K562 (cell line): ENCODE measurements at regions not wholly inside any gene's neighbourhood (a gene's known extent, or its start where the extent isn't known, plus 50 kb on each side); places are given as distances from the start of the nearest gene placed in this dataset.

Source experiments
- TF ChIP-seq, protein P1 (sequence below): fragments of 200-600 bp; sonication (generic); IDR thresholded peaks from one replicate; pipeline ENCODE4 v1.6.1; 2012; ENCODE audit warnings: mild to moderate bottlenecking, low read depth, low read length, inconsistent platforms

DNA sequence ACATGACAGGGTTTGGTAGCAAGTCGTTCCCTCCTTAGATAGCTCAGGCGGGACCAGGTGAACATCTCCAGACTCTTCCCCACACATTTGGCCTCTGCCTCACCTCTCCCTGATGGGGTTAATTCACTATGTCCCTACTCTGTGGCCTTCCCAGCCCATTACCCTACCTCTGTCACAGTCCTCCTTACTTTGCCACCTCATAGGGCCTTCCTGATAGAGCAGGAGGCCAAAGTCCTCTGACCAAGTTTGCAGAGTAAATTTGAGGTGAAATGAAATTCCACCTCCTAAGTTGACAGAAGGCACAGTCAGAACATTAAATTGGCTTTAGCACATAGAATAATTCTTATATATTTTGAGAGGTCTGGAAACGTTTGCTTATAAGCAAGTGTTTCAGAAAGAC, 53.1 kb upstream of the ARMC2 start (continued):
- TF ChIP-seq, protein P1, sequence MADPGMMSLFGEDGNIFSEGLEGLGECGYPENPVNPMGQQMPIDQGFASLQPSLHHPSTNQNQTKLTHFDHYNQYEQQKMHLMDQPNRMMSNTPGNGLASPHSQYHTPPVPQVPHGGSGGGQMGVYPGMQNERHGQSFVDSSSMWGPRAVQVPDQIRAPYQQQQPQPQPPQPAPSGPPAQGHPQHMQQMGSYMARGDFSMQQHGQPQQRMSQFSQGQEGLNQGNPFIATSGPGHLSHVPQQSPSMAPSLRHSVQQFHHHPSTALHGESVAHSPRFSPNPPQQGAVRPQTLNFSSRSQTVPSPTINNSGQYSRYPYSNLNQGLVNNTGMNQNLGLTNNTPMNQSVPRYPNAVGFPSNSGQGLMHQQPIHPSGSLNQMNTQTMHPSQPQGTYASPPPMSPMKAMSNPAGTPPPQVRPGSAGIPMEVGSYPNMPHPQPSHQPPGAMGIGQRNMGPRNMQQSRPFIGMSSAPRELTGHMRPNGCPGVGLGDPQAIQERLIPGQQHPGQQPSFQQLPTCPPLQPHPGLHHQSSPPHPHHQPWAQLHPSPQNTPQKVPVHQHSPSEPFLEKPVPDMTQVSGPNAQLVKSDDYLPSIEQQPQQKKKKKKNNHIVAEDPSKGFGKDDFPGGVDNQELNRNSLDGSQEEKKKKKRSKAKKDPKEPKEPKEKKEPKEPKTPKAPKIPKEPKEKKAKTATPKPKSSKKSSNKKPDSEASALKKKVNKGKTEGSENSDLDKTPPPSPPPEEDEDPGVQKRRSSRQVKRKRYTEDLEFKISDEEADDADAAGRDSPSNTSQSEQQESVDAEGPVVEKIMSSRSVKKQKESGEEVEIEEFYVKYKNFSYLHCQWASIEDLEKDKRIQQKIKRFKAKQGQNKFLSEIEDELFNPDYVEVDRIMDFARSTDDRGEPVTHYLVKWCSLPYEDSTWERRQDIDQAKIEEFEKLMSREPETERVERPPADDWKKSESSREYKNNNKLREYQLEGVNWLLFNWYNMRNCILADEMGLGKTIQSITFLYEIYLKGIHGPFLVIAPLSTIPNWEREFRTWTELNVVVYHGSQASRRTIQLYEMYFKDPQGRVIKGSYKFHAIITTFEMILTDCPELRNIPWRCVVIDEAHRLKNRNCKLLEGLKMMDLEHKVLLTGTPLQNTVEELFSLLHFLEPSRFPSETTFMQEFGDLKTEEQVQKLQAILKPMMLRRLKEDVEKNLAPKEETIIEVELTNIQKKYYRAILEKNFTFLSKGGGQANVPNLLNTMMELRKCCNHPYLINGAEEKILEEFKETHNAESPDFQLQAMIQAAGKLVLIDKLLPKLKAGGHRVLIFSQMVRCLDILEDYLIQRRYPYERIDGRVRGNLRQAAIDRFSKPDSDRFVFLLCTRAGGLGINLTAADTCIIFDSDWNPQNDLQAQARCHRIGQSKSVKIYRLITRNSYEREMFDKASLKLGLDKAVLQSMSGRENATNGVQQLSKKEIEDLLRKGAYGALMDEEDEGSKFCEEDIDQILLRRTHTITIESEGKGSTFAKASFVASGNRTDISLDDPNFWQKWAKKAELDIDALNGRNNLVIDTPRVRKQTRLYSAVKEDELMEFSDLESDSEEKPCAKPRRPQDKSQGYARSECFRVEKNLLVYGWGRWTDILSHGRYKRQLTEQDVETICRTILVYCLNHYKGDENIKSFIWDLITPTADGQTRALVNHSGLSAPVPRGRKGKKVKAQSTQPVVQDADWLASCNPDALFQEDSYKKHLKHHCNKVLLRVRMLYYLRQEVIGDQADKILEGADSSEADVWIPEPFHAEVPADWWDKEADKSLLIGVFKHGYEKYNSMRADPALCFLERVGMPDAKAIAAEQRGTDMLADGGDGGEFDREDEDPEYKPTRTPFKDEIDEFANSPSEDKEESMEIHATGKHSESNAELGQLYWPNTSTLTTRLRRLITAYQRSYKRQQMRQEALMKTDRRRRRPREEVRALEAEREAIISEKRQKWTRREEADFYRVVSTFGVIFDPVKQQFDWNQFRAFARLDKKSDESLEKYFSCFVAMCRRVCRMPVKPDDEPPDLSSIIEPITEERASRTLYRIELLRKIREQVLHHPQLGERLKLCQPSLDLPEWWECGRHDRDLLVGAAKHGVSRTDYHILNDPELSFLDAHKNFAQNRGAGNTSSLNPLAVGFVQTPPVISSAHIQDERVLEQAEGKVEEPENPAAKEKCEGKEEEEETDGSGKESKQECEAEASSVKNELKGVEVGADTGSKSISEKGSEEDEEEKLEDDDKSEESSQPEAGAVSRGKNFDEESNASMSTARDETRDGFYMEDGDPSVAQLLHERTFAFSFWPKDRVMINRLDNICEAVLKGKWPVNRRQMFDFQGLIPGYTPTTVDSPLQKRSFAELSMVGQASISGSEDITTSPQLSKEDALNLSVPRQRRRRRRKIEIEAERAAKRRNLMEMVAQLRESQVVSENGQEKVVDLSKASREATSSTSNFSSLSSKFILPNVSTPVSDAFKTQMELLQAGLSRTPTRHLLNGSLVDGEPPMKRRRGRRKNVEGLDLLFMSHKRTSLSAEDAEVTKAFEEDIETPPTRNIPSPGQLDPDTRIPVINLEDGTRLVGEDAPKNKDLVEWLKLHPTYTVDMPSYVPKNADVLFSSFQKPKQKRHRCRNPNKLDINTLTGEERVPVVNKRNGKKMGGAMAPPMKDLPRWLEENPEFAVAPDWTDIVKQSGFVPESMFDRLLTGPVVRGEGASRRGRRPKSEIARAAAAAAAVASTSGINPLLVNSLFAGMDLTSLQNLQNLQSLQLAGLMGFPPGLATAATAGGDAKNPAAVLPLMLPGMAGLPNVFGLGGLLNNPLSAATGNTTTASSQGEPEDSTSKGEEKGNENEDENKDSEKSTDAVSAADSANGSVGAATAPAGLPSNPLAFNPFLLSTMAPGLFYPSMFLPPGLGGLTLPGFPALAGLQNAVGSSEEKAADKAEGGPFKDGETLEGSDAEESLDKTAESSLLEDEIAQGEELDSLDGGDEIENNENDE = no peak
